ENCODE measurements at regions not wholly inside any gene's neighbourhood (a gene's known extent, or its start where the extent isn't known, plus 50 kb on each side); places are given as distances from the start of the nearest gene placed in this dataset.

GRCh38 chr6:115863211-115863610, 197.5 kb downstream of the FRK start:
- ATAC-seq: no peak

More at GRCh38 chr6:115863211-115863610, 197.5 kb downstream of the FRK start:
- Mint-ChIP-seq H3K27me3 (ENCODE audit: insufficient read depth, low read depth, poor library complexity) (no peaks in the 10 kb centered on the region), H3K36me3 (ENCODE audit: low read depth) (no peaks in the 10 kb centered on the region), H3K9me3 (peaks cover 7% of the 10 kb centered on the region; the same call in 2 of the 3 replicates), H3K4me1 (no peaks in the 10 kb centered on the region), H3K27ac (no peak overlapping the region), H3K4me3 (no peak overlapping the region)
- H3K36me3 ChIP-seq (ENCODE audit: insufficient read depth): no peaks in the 10 kb centered on the region
- no peaks in the 10 kb centered on the region for H4K20me1 ChIP-seq (replicated peaks; ENCODE audit: insufficient read depth)
- H3K9me2 ChIP-seq (ENCODE audit: insufficient read depth): no peaks in the 10 kb centered on the region
- no peaks in the 10 kb centered on the region for H3K4me1 ChIP-seq (ENCODE audit: insufficient read depth)
- no peak overlapping the region for H3K4me3 ChIP-seq
- TF ChIP-seq NANOG (IDR thresholded peaks at IDR 0.05; ENCODE audit: borderline replicate concordance) (no peak), ZNF462 (CRISPR knock-in tag; IDR thresholded peaks at IDR 0.05) (no peak), ETS1 (IDR thresholded peaks at IDR 0.05) (no peak), EZH2 (IDR thresholded peaks at IDR 0.05; ENCODE audit: low read depth, unreplicated experiment) (no peak), STAT1 (IDR thresholded peaks at IDR 0.05; ENCODE audit: unreplicated experiment) (no peak), EZH2phosphoT487 (IDR thresholded peaks at IDR 0.05; ENCODE audit: unreplicated experiment) (no peak), CTCF (conservative IDR thresholded peaks at IDR 0.05; ENCODE audit: low read depth in 2 of 2) (no peak), ZNF114 (CRISPR knock-in tag; IDR thresholded peaks at IDR 0.05) (no peak), REST (IDR thresholded peaks at IDR 0.05; ENCODE audit: unreplicated experiment) (no peak), POLR2AphosphoS5 (IDR thresholded peaks at IDR 0.05; ENCODE audit: low read depth) (no peak), CREB1 (CRISPR knock-in tag; IDR thresholded peaks at IDR 0.05; ENCODE audit: low read depth) (no peak), ZNF331 (CRISPR knock-in tag; IDR thresholded peaks at IDR 0.05; ENCODE audit: low read depth) (no peak), JUNB (IDR thresholded peaks at IDR 0.05; ENCODE audit: unreplicated experiment) (no peak)
- H3F3A ChIP-seq (replicated peaks; ENCODE audit: low read depth): no peaks in the 10 kb centered on the region
- H3K4me2 ChIP-seq: no peak overlapping the region
- H3K79me2 ChIP-seq (replicated peaks; ENCODE audit: insufficient read depth): no peaks in the 10 kb centered on the region
- no peak overlapping the region for H2AFZ ChIP-seq
- DNase-seq (ENCODE audit: low spot score): no peak
- H3K27me3 ChIP-seq (ENCODE audit: insufficient read depth): no peaks in the 10 kb centered on the region
- no peak overlapping the region for H3K27ac ChIP-seq (ENCODE audit: low read depth)

Measured in GM23338 (cell line).